Naive thymus-derived CD4-positive, alpha-beta T cell (primary cell): ENCODE measurements at regions not wholly inside any gene's neighbourhood (a gene's known extent, or its start where the extent isn't known, plus 50 kb on each side); places are given as distances from the start of the nearest gene placed in this dataset.

Experiments used
- ATAC-seq: fragments of 150-1000 bp; cut with Tn5 transposase; 2 replicates; pipeline ENCODE4 v1.10.0; 2021; ENCODE audit warnings: mild to moderate bottlenecking, moderate library complexity
- CTCF ChIA-PET: fragments of 350-600 bp; sonication (Branson Sonifier 250); formaldehyde crosslinking; loops from one replicate; lab custom pipeline; 2021; ENCODE audit warnings: antibody characterized with exemption; lab: Charles Lee
- POLR2A ChIA-PET: fragments of 350-600 bp; sonication (Branson Sonifier 250); formaldehyde crosslinking; loops from one replicate; lab custom pipeline; 2021; ENCODE audit warnings: antibody characterized with exemption, inconsistent platforms; lab: Charles Lee
- DNase-seq, 9 donors: peaks; one replicate each; pipeline versions ENCODE4 v3.0.0 to v3.0.0-alpha.2; 2020 to 2022; ENCODE audit warnings: mixed read lengths in 1 of 9
- H3K27ac ChIP-seq: one replicate; pipeline ENCODE4 v1.7.0; 2013; ENCODE audit warnings: mild to moderate bottlenecking, low read depth, low read length, moderate library complexity
- H3K27me3 ChIP-seq, 2 donors: one replicate each; pipeline ENCODE4 v1.7.0; 2013; ENCODE audit warnings: low read length in 2 of 2, mild to moderate bottlenecking in 2 of 2, moderate library complexity in 2 of 2; ENCODE audit not compliant: control insufficient read depth in 2 of 2, insufficient read depth in 2 of 2
- H3K36me3 ChIP-seq, 3 experiments: 1 replicate in 2 of 3; 2 replicates in 1 of 3; pipeline ENCODE4 v1.7.0; 2013; ENCODE audit warnings: low read length in 3 of 3, mild to moderate bottlenecking in 3 of 3, moderate library complexity in 1 of 3; ENCODE audit not compliant: insufficient read depth in 3 of 3, control insufficient read depth in 2 of 3
- H3K4me1 ChIP-seq, 2 donors: one replicate each; pipeline ENCODE4 v1.7.0; 2013; ENCODE audit warnings: low read length in 2 of 2, mild to moderate bottlenecking in 2 of 2, moderate library complexity in 1 of 2; ENCODE audit not compliant: control insufficient read depth in 2 of 2, insufficient read depth in 2 of 2
- H3K4me3 ChIP-seq: 2 replicates; pipeline ENCODE4 v1.7.0; 2013; ENCODE audit warnings: mild to moderate bottlenecking, low read length
- H3K9me3 ChIP-seq, 3 experiments: 1 replicate in 2 of 3; 2 replicates in 1 of 3; pipeline ENCODE4 v1.7.0; 2013; ENCODE audit warnings: low read length in 3 of 3; ENCODE audit not compliant: control insufficient read depth in 2 of 3
- H3K27ac Mint-ChIP-seq, 9 donors: one replicate each; pipeline ENCODE4 v1.8.0; 2020 to 2022; ENCODE audit warnings: mixed read lengths in 9 of 9, mild to moderate bottlenecking in 8 of 9, moderate library complexity in 5 of 9, inconsistent platforms in 2 of 9
- H3K27me3 Mint-ChIP-seq, 5 donors: one replicate each; pipeline ENCODE4 v1.8.0; 2021 to 2022; ENCODE audit warnings: mixed read lengths in 5 of 5, mild to moderate bottlenecking in 1 of 5
- H3K36me3 Mint-ChIP-seq, 5 donors: one replicate each; pipeline ENCODE4 v1.8.0; 2020 to 2022; ENCODE audit warnings: mixed read lengths in 5 of 5, mild to moderate bottlenecking in 3 of 5, inconsistent platforms in 1 of 5
- H3K4me1 Mint-ChIP-seq, 7 donors: one replicate each; pipeline ENCODE4 v1.8.0; 2020 to 2022; ENCODE audit warnings: mixed read lengths in 7 of 7, mild to moderate bottlenecking in 3 of 7, inconsistent platforms in 1 of 7
- H3K4me3 Mint-ChIP-seq, 10 donors: one replicate each; pipeline ENCODE4 v1.8.0; 2020 to 2022; ENCODE audit warnings: mild to moderate bottlenecking in 10 of 10, mixed read lengths in 10 of 10, moderate library complexity in 6 of 10, inconsistent platforms in 2 of 10
- H3K9me3 Mint-ChIP-seq, 11 donors: one replicate each; pipeline ENCODE4 v1.8.0; 2020 to 2022; ENCODE audit warnings: mixed read lengths in 11 of 11, mild to moderate bottlenecking in 4 of 11, inconsistent platforms in 1 of 11, moderate library complexity in 1 of 11
- intact Hi-C, 2 donors: fragments of 100-400 bp; cut with micrococcal nuclease; formaldehyde crosslinking; loops; one replicate each; pipeline ENCODE4 v1.15.1; 2023

GRCh38 chr4:140244328-140244727 lies 90.3 kb upstream of the MAML3 start:
- H3K4me1 ChIP-seq = peaks cover 0 to 17% of the 10 kb centered on the region in 2 donors
- peaks cover 0 to 20% (median 0%) of the 10 kb centered on the region in 5 donors for H3K27me3 Mint-ChIP-seq
- H3K9me3 ChIP-seq = no peaks in the 10 kb centered on the region
- no peaks in the 10 kb centered on the region for H3K9me3 Mint-ChIP-seq
- no peak overlapping the region for H3K27ac ChIP-seq
- no peak overlapping the region for H3K4me3 ChIP-seq
- H3K27ac Mint-ChIP-seq = peak overlapping the region in 2 of 9 donors; percentile 70 to 93
- DNase-seq (no peak), ATAC-seq (no peak)
- H3K36me3 ChIP-seq = no peaks in the 10 kb centered on the region
- ChIA-PET CTCF (no interaction called here), POLR2A (no interaction called here)
- peaks cover 14 to 37% (median 29%) of the 10 kb centered on the region in 7 donors for H3K4me1 Mint-ChIP-seq
- H3K27me3 ChIP-seq = no peaks in the 10 kb centered on the region
- H3K4me3 Mint-ChIP-seq = peak overlapping the region in 1 of 10 donors; percentile 9
- intact Hi-C loops = loop anchor here in 1 of 2 donors (5.0 kb wide), 1 partner anchor 577 kb away; the partner anchor contains the start of gene MGST2
- H3K36me3 Mint-ChIP-seq = peaks cover 0 to 1% (median 0%) of the 10 kb centered on the region in 5 donors

- H3K4me1 Mint-ChIP-seq = peaks cover 15 to 31% (median 29%) of the 10 kb centered on the region in 7 donors
- POLR2A ChIA-PET = interaction anchor here (0.7 to 1.5 kb wide), 4 partner anchors 91 to 231 kb away, joined by 3 read pairs; no protein-coding TSS in a partner anchor
- peak; percentile 71 for ATAC-seq
Observed at GRCh38 chr4:140243278-140243753, 89.3 kb upstream of the MAML3 start.

GRCh38 chr4:140242357-140243277 lies 88.6 kb upstream of the MAML3 start:
- Mint-ChIP-seq H3K4me3 (peak overlapping the region; percentile 24 to 73 (median 68)), H3K9me3 (no peaks in the 10 kb centered on the region), H3K36me3 (peaks cover 0 to 1% (median 0%) of the 10 kb centered on the region in 5 donors), H3K27ac (peak overlapping the region; percentile 57 to 93 (median 80)), H3K4me1 (peaks cover 18 to 34% (median 29%) of the 10 kb centered on the region in 7 donors), H3K27me3 (peaks cover 0 to 19% (median 0%) of the 10 kb centered on the region in 5 donors)
- ChIA-PET POLR2A (interaction anchor here (1.0 to 1.5 kb wide), 4 partner anchors 11 to 172 kb away, joined by 3 read pairs; no protein-coding TSS in a partner anchor), CTCF (interaction anchor here (0.5 to 1.7 kb wide), 8 partner anchors 8 to 590 kb away, joined by 3 to 6 read pairs (median 3); no protein-coding TSS in a partner anchor)
- H3K36me3 ChIP-seq = no peaks in the 10 kb centered on the region
- peak overlapping the region; percentile 27 for H3K27ac ChIP-seq
- peaks cover 0 to 17% of the 10 kb centered on the region in 2 donors for H3K4me1 ChIP-seq
- H3K27me3 ChIP-seq = no peaks in the 10 kb centered on the region
- DNase-seq (peak in 2 of 9 donors; percentile 9 to 21), ATAC-seq (peak; percentile 51)
- no peaks in the 10 kb centered on the region for H3K9me3 ChIP-seq
- intact Hi-C loops = loop anchor here in 1 of 2 donors (5.0 kb wide), 1 partner anchor 575 kb away; the partner anchor contains the start of gene MGST2
- H3K4me3 ChIP-seq = no peak overlapping the region

More at GRCh38 chr4:140243278-140243753, 89.3 kb upstream of the MAML3 start:
- H3K27ac ChIP-seq = peak overlapping the region; percentile 27
- peaks cover 0 to 17% of the 10 kb centered on the region in 2 donors for H3K4me1 ChIP-seq
- CTCF ChIA-PET = interaction anchor here (0.6 to 1.7 kb wide), 7 partner anchors 9 to 1020 kb away, joined by 3 to 6 read pairs (median 3); no protein-coding TSS in a partner anchor
- DNase-seq = peak in 4 of 9 donors; percentile 21 to 35 (median 29)
- no peaks in the 10 kb centered on the region for H3K9me3 ChIP-seq
- Mint-ChIP-seq H3K27ac (peak overlapping the region; percentile 57 to 93 (median 80)), H3K36me3 (peaks cover 0 to 1% (median 0%) of the 10 kb centered on the region in 5 donors), H3K27me3 (peaks cover 0 to 19% (median 0%) of the 10 kb centered on the region in 5 donors), H3K4me3 (peak overlapping the region; percentile 24 to 73 (median 68)), H3K9me3 (no peaks in the 10 kb centered on the region)
- intact Hi-C loops = loop anchor here in 1 of 2 donors (5.0 kb wide), 1 partner anchor 576 kb away; the partner anchor contains the start of gene MGST2
- H3K4me3 ChIP-seq = no peak overlapping the region
- no peaks in the 10 kb centered on the region for H3K27me3 ChIP-seq
- no peaks in the 10 kb centered on the region for H3K36me3 ChIP-seq

- H3K4me3 Mint-ChIP-seq = no peak overlapping the region
- POLR2A ChIA-PET = no interaction called here
- no peak overlapping the region for H3K27ac Mint-ChIP-seq
- CTCF ChIA-PET = no interaction called here
- intact Hi-C loops = loop anchor here in 1 of 2 donors (5.0 kb wide), 1 partner anchor 573 kb away; the partner anchor contains the start of gene MGST2
- H3K4me1 ChIP-seq = peaks cover 0 to 17% of the 10 kb centered on the region in 2 donors
- peaks cover 0 to 12% (median 0%) of the 10 kb centered on the region in 5 donors for H3K27me3 Mint-ChIP-seq
- H3K27ac ChIP-seq = no peak overlapping the region
- ATAC-seq (no peak), DNase-seq (no peak)
- no peaks in the 10 kb centered on the region for H3K36me3 ChIP-seq
- H3K4me3 ChIP-seq = no peak overlapping the region
- H3K36me3 Mint-ChIP-seq = peaks cover 0 to 1% (median 0%) of the 10 kb centered on the region in 5 donors
- no peaks in the 10 kb centered on the region for H3K27me3 ChIP-seq
- H3K4me1 Mint-ChIP-seq = peaks cover 22 to 41% (median 32%) of the 10 kb centered on the region in 7 donors
- no peaks in the 10 kb centered on the region for H3K9me3 Mint-ChIP-seq
- H3K9me3 ChIP-seq = no peaks in the 10 kb centered on the region
Observed at GRCh38 chr4:140240237-140240636, 86.3 kb upstream of the MAML3 start.

GRCh38 chr4:140239311-140239710 lies 85.3 kb upstream of the MAML3 start:
- H3K36me3 Mint-ChIP-seq = peaks cover 0 to 7% (median 0%) of the 10 kb centered on the region in 5 donors
- Histone ChIP-seq H3K36me3 (no peaks in the 10 kb centered on the region), H3K27me3 (no peaks in the 10 kb centered on the region), H3K4me3 (no peak overlapping the region), H3K9me3 (no peaks in the 10 kb centered on the region), H3K4me1 (peaks cover 0 to 22% of the 10 kb centered on the region in 2 donors), H3K27ac (no peak overlapping the region)
- intact Hi-C loops = no loop called here
- H3K27me3 Mint-ChIP-seq = peaks cover 0 to 12% (median 0%) of the 10 kb centered on the region in 5 donors
- H3K4me3 Mint-ChIP-seq = no peak overlapping the region
- DNase-seq (no peak), ATAC-seq (no peak)
- H3K9me3 Mint-ChIP-seq = no peaks in the 10 kb centered on the region
- POLR2A ChIA-PET = no interaction called here
- peaks cover 28 to 49% (median 36%) of the 10 kb centered on the region in 7 donors for H3K4me1 Mint-ChIP-seq
- H3K27ac Mint-ChIP-seq = no peak overlapping the region
- CTCF ChIA-PET = interaction anchor here (1.1 kb wide), 1 partner anchor 8 kb away, joined by 3 read pairs; no protein-coding TSS in a partner anchor
